Progenitor cell of endocrine pancreas (in vitro differentiated cells): ENCODE measurements at regions not wholly inside any gene's neighbourhood (a gene's known extent, or its start where the extent isn't known, plus 50 kb on each side); places are given as distances from the start of the nearest gene placed in this dataset.

Source experiments
- DNase-seq: peaks from one replicate; pipeline ENCODE4 v3.0.0; 2021; ENCODE audit warnings: low spot score; ENCODE audit not compliant: unreplicated experiment
- H3K27ac Mint-ChIP-seq: 2 replicates; pipeline ENCODE4 v1.8.0; 2021; ENCODE audit warnings: mild to moderate bottlenecking, moderate library complexity, mixed read lengths
- H3K27me3 Mint-ChIP-seq: 2 replicates; pipeline ENCODE4 v1.8.0; 2021; ENCODE audit warnings: mixed read lengths
- H3K36me3 Mint-ChIP-seq: 2 replicates; pipeline ENCODE4 v1.8.0; 2022; ENCODE audit warnings: mixed read lengths; ENCODE audit not compliant: insufficient read depth
- H3K4me1 Mint-ChIP-seq: 2 replicates; pipeline ENCODE4 v1.8.0; 2021; ENCODE audit warnings: low read depth, mixed read lengths
- H3K4me3 Mint-ChIP-seq: 2 replicates; pipeline ENCODE4 v1.8.0; 2021; ENCODE audit warnings: low read depth, mild to moderate bottlenecking, moderate library complexity, mixed read lengths
- H3K9me3 Mint-ChIP-seq: 2 replicates; pipeline ENCODE4 v1.8.0; 2021; ENCODE audit warnings: low read depth, mixed read lengths
- CTCF ChIP-seq: fragments of 200-600 bp; sonication (generic); IDR thresholded peaks from one replicate; pipeline ENCODE4 v1.5.0; 2021; ENCODE audit warnings: antibody characterized with exemption, mild to moderate bottlenecking; ENCODE audit not compliant: unreplicated experiment

GRCh38 chr16:5504064-5504781, 406.6 kb upstream of the EEF2KMT start:
- no peaks in the 10 kb centered on the region for H3K36me3 Mint-ChIP-seq
- H3K27me3 Mint-ChIP-seq = peaks cover 18% of the 10 kb centered on the region
- H3K27ac Mint-ChIP-seq = no peak overlapping the region
- no peak for DNase-seq
- peaks cover 14% of the 10 kb centered on the region for H3K4me1 Mint-ChIP-seq
- no peak for TF ChIP-seq CTCF
- H3K9me3 Mint-ChIP-seq = no peaks in the 10 kb centered on the region
- H3K4me3 Mint-ChIP-seq = no peak overlapping the region

DNA sequence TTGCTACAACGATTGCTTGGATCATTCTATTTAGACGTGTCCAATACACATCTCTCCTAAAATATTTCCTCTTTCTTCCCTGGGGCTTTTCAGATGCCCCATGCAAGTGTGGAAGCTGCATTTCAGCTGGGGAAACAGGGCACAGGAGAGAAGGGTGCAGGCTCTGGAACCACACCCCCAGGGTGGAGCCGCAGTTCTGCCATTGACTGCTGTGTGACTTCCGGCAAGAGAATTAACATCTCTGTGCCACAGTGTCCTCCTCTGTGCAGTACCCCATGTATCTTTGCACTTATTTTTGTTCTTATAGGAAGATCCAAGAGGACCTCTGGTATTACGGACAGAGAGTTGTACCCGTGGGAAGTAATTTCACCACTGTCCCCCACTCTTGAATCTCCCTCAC, 405.3 kb upstream of the EEF2KMT start:
- Mint-ChIP-seq H3K27ac (no peak overlapping the region), H3K9me3 (no peaks in the 10 kb centered on the region), H3K36me3 (no peaks in the 10 kb centered on the region), H3K27me3 (peaks cover 17% of the 10 kb centered on the region), H3K4me1 (peaks cover 14% of the 10 kb centered on the region), H3K4me3 (no peak overlapping the region)
- no peak for DNase-seq
- no peak for TF ChIP-seq CTCF

- H3K9me3 Mint-ChIP-seq = no peaks in the 10 kb centered on the region
- H3K27ac Mint-ChIP-seq = no peak overlapping the region
- H3K4me3 Mint-ChIP-seq = no peak overlapping the region
- H3K4me1 Mint-ChIP-seq = peaks cover 14% of the 10 kb centered on the region
- TF ChIP-seq CTCF = peak; percentile 77
- H3K27me3 Mint-ChIP-seq = peaks cover 17% of the 10 kb centered on the region
- no peaks in the 10 kb centered on the region for H3K36me3 Mint-ChIP-seq
- DNase-seq = peak; percentile 39
These were observed 404.9 kb upstream of the EEF2KMT start for GRCh38 chr16:5502467-5502869.

- Mint-ChIP-seq H3K27ac (no peak overlapping the region), H3K4me3 (no peak overlapping the region), H3K36me3 (no peaks in the 10 kb centered on the region), H3K9me3 (no peaks in the 10 kb centered on the region), H3K27me3 (peaks cover 25% of the 10 kb centered on the region), H3K4me1 (peaks cover 2% of the 10 kb centered on the region)
- no peak for TF ChIP-seq CTCF
- no peak for DNase-seq
These were observed 402.9 kb upstream of the EEF2KMT start for GRCh38 chr16:5500526-5500925.

GRCh38 chr16:5498562-5498961, 401.0 kb upstream of the EEF2KMT start:
- Mint-ChIP-seq H3K27ac (no peak overlapping the region), H3K4me1 (peaks cover 2% of the 10 kb centered on the region), H3K36me3 (no peaks in the 10 kb centered on the region), H3K27me3 (peaks cover 19% of the 10 kb centered on the region), H3K4me3 (no peak overlapping the region), H3K9me3 (no peaks in the 10 kb centered on the region)
- DNase-seq = no peak
- no peak for TF ChIP-seq CTCF
